OCI-LY1 (cell line): ENCODE measurements at regions not wholly inside any gene's neighbourhood (a gene's known extent, or its start where the extent isn't known, plus 50 kb on each side); places are given as distances from the start of the nearest gene placed in this dataset.

Experiments used
- CTCF ChIP-seq: fragments of 200-600 bp; sonication (generic), shearing (Covaris generic); IDR thresholded peaks from 2 replicates; pipeline ENCODE4 v1.5.1; 2017; ENCODE audit warnings: mild to moderate bottlenecking, antibody characterized with exemption, low read length, moderate library complexity, mixed read lengths
- EZH2 ChIP-seq: fragments of 200-600 bp; sonication (generic), shearing (Covaris generic); IDR thresholded peaks from 2 replicates; pipeline ENCODE4 v1.8.0; 2017; ENCODE audit warnings: borderline replicate concordance, mixed run types, mild to moderate bottlenecking, antibody characterized with exemption, low read length, moderate library complexity, mixed read lengths

DNA sequence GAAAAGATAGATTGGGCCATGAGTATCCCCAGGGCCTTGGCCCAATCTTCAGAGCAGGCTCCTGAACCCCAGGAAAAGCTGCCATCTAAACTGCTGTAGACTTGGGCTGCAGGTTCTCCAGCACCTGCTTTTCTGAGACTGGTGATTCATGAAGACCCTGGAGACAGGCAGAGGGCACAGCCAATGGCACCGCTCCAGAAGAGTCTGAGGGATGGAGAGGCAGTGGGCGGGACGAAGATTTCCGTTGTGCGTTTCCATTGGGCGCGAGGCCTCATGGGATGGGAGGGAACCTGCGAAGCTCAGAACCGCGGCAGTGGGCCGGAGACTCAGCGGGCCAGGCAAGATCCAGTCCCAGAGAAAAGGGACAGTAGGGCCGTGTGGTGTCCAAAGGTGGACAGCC is 375.1 kb downstream of the IPO8 start:
- no peak for TF ChIP-seq CTCF
- no peak for TF ChIP-seq EZH2
